Spleen (tissue), 11 donors: ENCODE measurements at regions not wholly inside any gene's neighbourhood (a gene's known extent, or its start where the extent isn't known, plus 50 kb on each side); places are given as distances from the start of the nearest gene placed in this dataset.

Source experiments
- DNase-seq: peaks from one replicate; pipeline ENCODE4 v3.0.0-alpha.2; 2020
- H3K27ac ChIP-seq, 8 donors: fragments of 200-600 bp; sonication (generic) in 7 of 8; 1 replicate in 4 of 8; 2 replicates in 4 of 8; pipeline versions ENCODE4 v1.5.0 to v1.8.0; 2016 to 2021; ENCODE audit warnings: inconsistent platforms in 4 of 8, mild to moderate bottlenecking in 4 of 8, moderate library complexity in 1 of 8
- H3K27me3 ChIP-seq, 7 donors: fragments of 200-600 bp; sonication (generic) in 6 of 7; replicated peaks in 1 of 7; 1 replicate in 4 of 7; 2 replicates in 3 of 7; pipeline versions ENCODE4 v1.5.0 to v1.8.0; 2016 to 2021; ENCODE audit warnings: inconsistent platforms in 3 of 7, mild to moderate bottlenecking in 1 of 7
- H3K36me3 ChIP-seq, 6 donors: fragments of 200-600 bp; sonication (generic) in 5 of 6; 1 replicate in 4 of 6; 2 replicates in 2 of 6; pipeline versions ENCODE4 v1.5.0 to v1.8.0; 2016 to 2021; ENCODE audit warnings: inconsistent platforms in 2 of 6
- H3K4me1 ChIP-seq, 6 donors: fragments of 200-600 bp; sonication (generic) in 5 of 6; 1 replicate in 3 of 6; 2 replicates in 3 of 6; pipeline versions ENCODE4 v1.5.0 to v1.8.0; 2016 to 2021; ENCODE audit warnings: inconsistent platforms in 3 of 6
- H3K4me3 ChIP-seq, 8 donors: fragments of 200-600 bp; sonication (generic) in 7 of 8; 1 replicate in 4 of 8; 2 replicates in 4 of 8; pipeline versions ENCODE4 v1.5.0 to v1.8.0; 2016 to 2021; ENCODE audit warnings: inconsistent platforms in 4 of 8, mild to moderate bottlenecking in 4 of 8, moderate library complexity in 2 of 8
- H3K9me3 ChIP-seq, 8 donors: fragments of 200-600 bp; sonication (generic) in 7 of 8; 1 replicate in 4 of 8; 2 replicates in 4 of 8; pipeline versions ENCODE4 v1.5.0 to v1.8.0; 2016 to 2021; ENCODE audit warnings: inconsistent platforms in 4 of 8
- CTCF ChIP-seq, 11 experiments: fragments of 200-600 bp in 7 of 11; fragments of 450-650 bp in 4 of 11; sonication (generic) in 4 of 11; IDR thresholded peaks in 8 of 11; conservative IDR thresholded peaks in 3 of 11; 1 replicate in 7 of 11; 2 replicates in 4 of 11; pipeline versions ENCODE4 v1.4.0 to v1.8.0; 2016 to 2021; ENCODE audit warnings: antibody characterized with exemption in 11 of 11, inconsistent platforms in 4 of 11, mild to moderate bottlenecking in 1 of 11
- POLR2A ChIP-seq, 3 donors: fragments of 450-650 bp; IDR thresholded peaks; one replicate each; pipeline ENCODE4 v1.5.1; 2017; ENCODE audit warnings: antibody characterized with exemption in 3 of 3, mild to moderate bottlenecking in 1 of 3
- POLR2AphosphoS5 ChIP-seq, 3 donors: sonication (generic); formaldehyde crosslinking; IDR thresholded peaks; one replicate each; pipeline ENCODE4 v1.5.1; 2017; ENCODE audit warnings: antibody characterized with exemption in 3 of 3
- WGBS, 5 donors: extraction: QIAGEN DNeasy Blood & Tissue Kit in 3 of 5; methylation state at CpG; one replicate each; pipeline versions ENCODE4 v1.1.5 to v1.1.7; 2013 to 2018; 5-methylcytosine and 5-hydroxymethylcytosine counted together
- intact Hi-C: fragments of 100-400 bp; cut with DNase I; formaldehyde crosslinking; loops from one replicate; pipeline ENCODE4 v1.15.0; 2023; ENCODE audit warnings: low total_unique reads
- donor health status: healthy with polysubstance abuse.
- donor health status: DM: no; HTN: no; CAD: no; lungs with moderate emphysema.
- donor health status: DM: no; HTN: no; CAD: no.
- donor health status: Bipolar disorder and iron deficiency.
- donor health status: healthy.
- donor health status: DM: no; HTN: no; CAD: no.
- donor health status: DM: yes; HTN: yes; CAD: no.

- H3K36me3 ChIP-seq = no peaks in the 10 kb centered on the region
- TF ChIP-seq CTCF (IDR thresholded peaks at IDR 0.05 in 8 of 11, conservative IDR thresholded peaks at IDR 0.05 in 3 of 11) = no peak
- TF ChIP-seq POLR2AphosphoS5 (IDR thresholded peaks at IDR 0.05) = no peak
- no peak for TF ChIP-seq POLR2A (IDR thresholded peaks at IDR 0.05)
- intact Hi-C loops = no loop called here
- no peak overlapping the region for H3K4me3 ChIP-seq
- H3K9me3 ChIP-seq = peaks cover 0 to 6% (median 0%) of the 10 kb centered on the region in 8 donors
- WGBS, 5 donors = 86 to 93% (median 93%) methylated on average over 3 of the region's 3 CpGs
- no peaks in the 10 kb centered on the region for H3K4me1 ChIP-seq
- no peak for DNase-seq
- H3K27ac ChIP-seq = no peak overlapping the region
- no peaks in the 10 kb centered on the region for H3K27me3 ChIP-seq
Measured at GRCh38 chr4:158333820-158334219, 123.5 kb downstream of the TMEM144 start.

GRCh38 chr4:158341896-158342295 is 131.6 kb downstream of the TMEM144 start:
- no peak for DNase-seq
- H3K27ac ChIP-seq = no peak overlapping the region
- whole genome bisulfite sequencing, 5 donors = 86 to 96% (median 88%) methylated on average over 1 of the region's 1 CpG
- intact Hi-C loops = no loop called here
- H3K4me1 ChIP-seq = no peaks in the 10 kb centered on the region
- H3K4me3 ChIP-seq = no peak overlapping the region
- H3K27me3 ChIP-seq = no peaks in the 10 kb centered on the region
- H3K9me3 ChIP-seq = no peaks in the 10 kb centered on the region
- H3K36me3 ChIP-seq = no peaks in the 10 kb centered on the region
- no peak for TF ChIP-seq CTCF (IDR thresholded peaks at IDR 0.05 in 8 of 11, conservative IDR thresholded peaks at IDR 0.05 in 3 of 11)
- no peak for TF ChIP-seq POLR2AphosphoS5 (IDR thresholded peaks at IDR 0.05)
- TF ChIP-seq POLR2A (IDR thresholded peaks at IDR 0.05) = no peak

GRCh38 chr4:158346576-158346975 is 136.3 kb downstream of the TMEM144 start:
- Histone ChIP-seq H3K4me1 (no peaks in the 10 kb centered on the region), H3K4me3 (no peak overlapping the region), H3K36me3 (no peaks in the 10 kb centered on the region), H3K27ac (no peak overlapping the region), H3K9me3 (no peaks in the 10 kb centered on the region), H3K27me3 (no peaks in the 10 kb centered on the region)
- TF ChIP-seq POLR2A (IDR thresholded peaks at IDR 0.05) (no peak), CTCF (IDR thresholded peaks at IDR 0.05 in 8 of 11, conservative IDR thresholded peaks at IDR 0.05 in 3 of 11) (no peak)
- intact Hi-C loops = no loop called here
- no peak for DNase-seq
- WGBS, 5 donors = 55 to 72% (median 62%) methylated on average over 4 of the region's 4 CpGs

- TF ChIP-seq POLR2A (IDR thresholded peaks at IDR 0.05) (no peak), CTCF (IDR thresholded peaks at IDR 0.05 in 8 of 11, conservative IDR thresholded peaks at IDR 0.05 in 3 of 11) (no peak), POLR2AphosphoS5 (IDR thresholded peaks at IDR 0.05) (no peak)
- H3K36me3 ChIP-seq = no peaks in the 10 kb centered on the region
- DNase-seq = no peak
- no peak overlapping the region for H3K27ac ChIP-seq
- no peaks in the 10 kb centered on the region for H3K9me3 ChIP-seq
- intact Hi-C loops = no loop called here
- WGBS, 5 donors = 75 to 85% (median 79%) methylated on average over 1 of the region's 1 CpG
- H3K4me3 ChIP-seq = no peak overlapping the region
- H3K4me1 ChIP-seq = no peaks in the 10 kb centered on the region
- no peaks in the 10 kb centered on the region for H3K27me3 ChIP-seq
Measured at GRCh38 chr4:158347556-158347955, 137.3 kb downstream of the TMEM144 start.
